Neural progenitor cell (in vitro differentiated cells): ENCODE measurements at regions not wholly inside any gene's neighbourhood (a gene's known extent, or its start where the extent isn't known, plus 50 kb on each side); places are given as distances from the start of the nearest gene placed in this dataset.

Experiments
- DNase-seq: peaks from one replicate; pipeline ENCODE4 v3.0.0-alpha.2; 2016; ENCODE audit warnings: low spot score
- H2AFZ ChIP-seq: fragments of 200-600 bp; sonication (generic); replicated peaks from 2 replicates; pipeline ENCODE4 v1.6.1; 2016; ENCODE audit warnings: antibody characterized with exemption
- H3F3A ChIP-seq: fragments of 200-600 bp; sonication (generic); 2 replicates; pipeline ENCODE4 v1.6.1; 2016; ENCODE audit warnings: antibody characterized with exemption, low read depth
- H3K27ac ChIP-seq: fragments of 200-600 bp; sonication (generic); 2 replicates; pipeline ENCODE4 v1.5.1; 2016; ENCODE audit warnings: mild to moderate bottlenecking
- H3K27me3 ChIP-seq: fragments of 200-600 bp; sonication (generic); 2 replicates; pipeline ENCODE4 v1.6.1; 2016; ENCODE audit warnings: mild to moderate bottlenecking, moderate library complexity
- H3K36me3 ChIP-seq: fragments of 200-600 bp; sonication (generic); 2 replicates; pipeline ENCODE4 v1.5.1; 2016
- H3K4me1 ChIP-seq: fragments of 200-600 bp; sonication (generic); 2 replicates; pipeline ENCODE4 v1.6.1; 2016; ENCODE audit warnings: mixed run types
- H3K4me2 ChIP-seq: fragments of 200-600 bp; sonication (generic); 2 replicates; pipeline ENCODE4 v1.6.1; 2016
- H3K4me3 ChIP-seq: fragments of 200-600 bp; sonication (generic); 2 replicates; pipeline ENCODE4 v1.5.1; 2016
- H3K79me2 ChIP-seq: fragments of 200-600 bp; sonication (generic); 2 replicates; pipeline ENCODE4 v1.6.1; 2016; ENCODE audit warnings: low read depth
- H3K9ac ChIP-seq: fragments of 200-600 bp; sonication (generic); 2 replicates; pipeline ENCODE4 v1.6.1; 2016
- H3K9me3 ChIP-seq: fragments of 200-600 bp; sonication (generic); 2 replicates; pipeline ENCODE4 v1.5.1; 2016; ENCODE audit warnings: low read depth
- H4K20me1 ChIP-seq: fragments of 200-600 bp; sonication (generic); 2 replicates; pipeline ENCODE4 v1.6.1; 2016; ENCODE audit warnings: low read depth
- H3K27ac Mint-ChIP-seq: 3 replicates; pipeline ENCODE4 v1.8.0; 2021; ENCODE audit warnings: mixed read lengths
- H3K27me3 Mint-ChIP-seq: 2 replicates; pipeline ENCODE4 v1.8.0; 2022; ENCODE audit warnings: low read depth, mild to moderate bottlenecking, inconsistent platforms, moderate library complexity, mixed read lengths; ENCODE audit not compliant: insufficient read depth
- H3K36me3 Mint-ChIP-seq: 3 replicates; pipeline ENCODE4 v1.8.0; 2021; ENCODE audit warnings: mixed read lengths
- H3K4me1 Mint-ChIP-seq: 3 replicates; pipeline ENCODE4 v1.8.0; 2021; ENCODE audit warnings: mixed read lengths
- H3K4me3 Mint-ChIP-seq: 3 replicates; pipeline ENCODE4 v1.8.0; 2021; ENCODE audit warnings: mild to moderate bottlenecking, moderate library complexity, mixed read lengths
- H3K9me3 Mint-ChIP-seq: 3 replicates; pipeline ENCODE4 v1.8.0; 2020; ENCODE audit warnings: mixed read lengths
- EZH2 ChIP-seq: fragments of 200-600 bp; sonication (generic); IDR thresholded peaks from 2 replicates; pipeline ENCODE4 v1.6.1; 2017; ENCODE audit warnings: antibody characterized with exemption, mild to moderate bottlenecking, moderate library complexity
- EZH2phosphoT487 ChIP-seq: fragments of 200-600 bp; sonication (generic); IDR thresholded peaks from 2 replicates; pipeline ENCODE4 v1.6.1; 2017; ENCODE audit warnings: antibody characterized with exemption
- TF ChIP-seq, protein P1 (sequence below): fragments of 200-600 bp; sonication (generic); IDR thresholded peaks from 2 replicates; pipeline ENCODE4 v1.5.1; 2017; ENCODE audit warnings: antibody characterized with exemption, mild to moderate bottlenecking

GRCh38 chr2:150153646-150154307, 333.7 kb downstream of the RND3 start:
- H3F3A ChIP-seq: no peaks in the 10 kb centered on the region
- no peak overlapping the region for H3K27ac Mint-ChIP-seq
- H2AFZ ChIP-seq: no peak overlapping the region
- no peaks in the 10 kb centered on the region for H3K4me1 ChIP-seq
- H3K27me3 Mint-ChIP-seq: no peaks in the 10 kb centered on the region
- no peaks in the 10 kb centered on the region for H3K36me3 ChIP-seq
- no peaks in the 10 kb centered on the region for H3K9me3 Mint-ChIP-seq
- H3K36me3 Mint-ChIP-seq: no peaks in the 10 kb centered on the region
- no peaks in the 10 kb centered on the region for H3K27me3 ChIP-seq
- H3K9me3 ChIP-seq: no peaks in the 10 kb centered on the region
- H4K20me1 ChIP-seq: no peaks in the 10 kb centered on the region
- H3K4me1 Mint-ChIP-seq: no peaks in the 10 kb centered on the region
- no peak overlapping the region for H3K4me3 Mint-ChIP-seq
- TF ChIP-seq EZH2: no peak
- TF ChIP-seq, protein P1, sequence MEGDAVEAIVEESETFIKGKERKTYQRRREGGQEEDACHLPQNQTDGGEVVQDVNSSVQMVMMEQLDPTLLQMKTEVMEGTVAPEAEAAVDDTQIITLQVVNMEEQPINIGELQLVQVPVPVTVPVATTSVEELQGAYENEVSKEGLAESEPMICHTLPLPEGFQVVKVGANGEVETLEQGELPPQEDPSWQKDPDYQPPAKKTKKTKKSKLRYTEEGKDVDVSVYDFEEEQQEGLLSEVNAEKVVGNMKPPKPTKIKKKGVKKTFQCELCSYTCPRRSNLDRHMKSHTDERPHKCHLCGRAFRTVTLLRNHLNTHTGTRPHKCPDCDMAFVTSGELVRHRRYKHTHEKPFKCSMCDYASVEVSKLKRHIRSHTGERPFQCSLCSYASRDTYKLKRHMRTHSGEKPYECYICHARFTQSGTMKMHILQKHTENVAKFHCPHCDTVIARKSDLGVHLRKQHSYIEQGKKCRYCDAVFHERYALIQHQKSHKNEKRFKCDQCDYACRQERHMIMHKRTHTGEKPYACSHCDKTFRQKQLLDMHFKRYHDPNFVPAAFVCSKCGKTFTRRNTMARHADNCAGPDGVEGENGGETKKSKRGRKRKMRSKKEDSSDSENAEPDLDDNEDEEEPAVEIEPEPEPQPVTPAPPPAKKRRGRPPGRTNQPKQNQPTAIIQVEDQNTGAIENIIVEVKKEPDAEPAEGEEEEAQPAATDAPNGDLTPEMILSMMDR: no peak
- no peak for TF ChIP-seq EZH2phosphoT487
- no peak overlapping the region for H3K9ac ChIP-seq
- H3K79me2 ChIP-seq: no peaks in the 10 kb centered on the region
- H3K27ac ChIP-seq: no peak overlapping the region
- no peak for DNase-seq
- no peak overlapping the region for H3K4me2 ChIP-seq
- H3K4me3 ChIP-seq: no peak overlapping the region

GRCh38 chr2:150152230-150152629, 335.2 kb downstream of the RND3 start:
- no peak overlapping the region for H3K27ac ChIP-seq
- peaks cover 9% of the 10 kb centered on the region for H3K9me3 ChIP-seq
- no peak for DNase-seq
- H4K20me1 ChIP-seq: no peaks in the 10 kb centered on the region
- no peak overlapping the region for H2AFZ ChIP-seq
- Mint-ChIP-seq H3K9me3 (peaks cover 6% of the 10 kb centered on the region), H3K36me3 (no peaks in the 10 kb centered on the region), H3K4me1 (no peaks in the 10 kb centered on the region), H3K27ac (no peak overlapping the region), H3K4me3 (no peak overlapping the region), H3K27me3 (no peaks in the 10 kb centered on the region)
- H3F3A ChIP-seq: no peaks in the 10 kb centered on the region
- no peaks in the 10 kb centered on the region for H3K36me3 ChIP-seq
- H3K4me3 ChIP-seq: no peak overlapping the region
- H3K4me2 ChIP-seq: no peak overlapping the region
- H3K79me2 ChIP-seq: no peaks in the 10 kb centered on the region
- TF ChIP-seq EZH2phosphoT487: no peak
- no peaks in the 10 kb centered on the region for H3K4me1 ChIP-seq
- H3K27me3 ChIP-seq: no peaks in the 10 kb centered on the region
- no peak overlapping the region for H3K9ac ChIP-seq

DNA sequence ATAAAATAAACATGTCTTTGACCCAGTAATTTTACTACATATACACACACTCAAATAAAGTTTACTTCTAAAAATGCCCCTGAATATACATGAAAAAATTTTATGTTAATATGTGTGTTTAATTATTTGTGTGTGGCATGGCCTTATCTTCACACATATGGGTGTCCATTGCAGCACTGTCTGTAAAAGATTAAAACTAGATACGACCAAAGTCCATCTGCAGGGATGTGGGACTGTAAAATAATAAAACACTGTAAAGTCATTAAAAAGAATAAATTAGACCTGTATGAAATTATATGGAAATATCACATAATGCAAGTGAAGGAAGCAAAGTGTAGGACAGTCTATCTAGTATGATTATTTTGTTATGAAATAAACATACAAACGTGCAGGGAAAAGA, 337.3 kb downstream of the RND3 start:
- peaks cover 9% of the 10 kb centered on the region for H3K9me3 ChIP-seq
- H3K4me3 Mint-ChIP-seq: no peak overlapping the region
- H3K79me2 ChIP-seq: no peaks in the 10 kb centered on the region
- no peaks in the 10 kb centered on the region for H4K20me1 ChIP-seq
- H3K4me3 ChIP-seq: no peak overlapping the region
- no peak overlapping the region for H2AFZ ChIP-seq
- H3K4me1 ChIP-seq: no peaks in the 10 kb centered on the region
- no peaks in the 10 kb centered on the region for H3K36me3 Mint-ChIP-seq
- no peaks in the 10 kb centered on the region for H3K27me3 ChIP-seq
- TF ChIP-seq EZH2 (no peak), EZH2phosphoT487 (no peak)
- TF ChIP-seq, protein P1: no peak
- no peak for DNase-seq
- no peaks in the 10 kb centered on the region for H3F3A ChIP-seq
- no peak overlapping the region for H3K9ac ChIP-seq
- H3K9me3 Mint-ChIP-seq: peaks cover 26% of the 10 kb centered on the region
- H3K4me2 ChIP-seq: no peak overlapping the region
- H3K27ac ChIP-seq: no peak overlapping the region
- peaks cover 5% of the 10 kb centered on the region for H3K4me1 Mint-ChIP-seq
- H3K27me3 Mint-ChIP-seq: no peaks in the 10 kb centered on the region
- H3K36me3 ChIP-seq: no peaks in the 10 kb centered on the region
- no peak overlapping the region for H3K27ac Mint-ChIP-seq

GRCh38 chr2:150147889-150148683, 339.4 kb downstream of the RND3 start:
- H3K4me2 ChIP-seq: no peak overlapping the region
- peak overlapping the region; percentile 69 for H2AFZ ChIP-seq

More at GRCh38 chr2:150147889-150148683, 339.4 kb downstream of the RND3 start:
- Histone ChIP-seq H3K27ac (no peak overlapping the region), H3K4me3 (no peak overlapping the region), H3K9ac (no peak overlapping the region), H3K9me3 (peaks cover 9% of the 10 kb centered on the region), H4K20me1 (no peaks in the 10 kb centered on the region), H3K27me3 (no peaks in the 10 kb centered on the region), H3K4me1 (no peaks in the 10 kb centered on the region), H3K79me2 (no peaks in the 10 kb centered on the region), H3F3A (no peaks in the 10 kb centered on the region), H3K36me3 (no peaks in the 10 kb centered on the region)
- Mint-ChIP-seq H3K27me3 (no peaks in the 10 kb centered on the region), H3K4me3 (no peak overlapping the region), H3K27ac (no peak overlapping the region), H3K4me1 (peaks cover 6% of the 10 kb centered on the region), H3K9me3 (peaks cover 27% of the 10 kb centered on the region), H3K36me3 (no peaks in the 10 kb centered on the region)
- no peak for TF ChIP-seq EZH2
- TF ChIP-seq, protein P1: no peak
- TF ChIP-seq EZH2phosphoT487: no peak
- no peak for DNase-seq
